ENCODE measurements at regions not wholly inside any gene's neighbourhood (a gene's known extent, or its start where the extent isn't known, plus 50 kb on each side); places are given as distances from the start of the nearest gene placed in this dataset.

DNA sequence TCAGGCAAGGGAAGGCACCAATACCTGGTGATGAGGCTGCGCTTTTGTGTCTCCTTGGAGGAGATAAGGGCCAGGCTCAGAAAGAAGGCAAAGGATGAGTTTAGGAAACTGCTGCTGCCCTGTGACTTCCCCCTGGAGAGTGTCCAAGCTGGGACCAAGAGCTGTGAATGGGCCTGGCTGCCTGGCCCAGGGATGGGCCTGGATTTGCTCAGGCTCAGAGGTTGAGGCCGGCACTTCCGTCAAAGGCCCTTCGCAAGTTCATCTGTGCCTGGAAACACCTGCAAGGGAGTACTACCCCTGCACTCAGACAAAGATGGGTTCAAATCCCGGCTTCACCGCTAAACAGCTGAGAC, 50.5 kb upstream of the NANOS1 start:
- H3K9me3 ChIP-seq (ENCODE audit: severe bottlenecking), result no peaks in the 10 kb centered on the region
- no peaks in the 10 kb centered on the region for H3K36me3 ChIP-seq (ENCODE audit: low read depth)
- no peak overlapping the region for H3K4me3 ChIP-seq (ENCODE audit: severe bottlenecking)
- DNase-seq (ENCODE audit: low spot score) (no peak), ATAC-seq (ENCODE audit: low read depth) (no peak)
- H3K4me1 ChIP-seq (ENCODE audit: insufficient read depth, poor library complexity, severe bottlenecking), result no peaks in the 10 kb centered on the region
- no peaks in the 10 kb centered on the region for H3K27me3 ChIP-seq (ENCODE audit: insufficient read depth, poor library complexity, severe bottlenecking)
- no peak overlapping the region for H3K27ac ChIP-seq (ENCODE audit: poor library complexity, severe bottlenecking)
- TF ChIP-seq, protein P1, sequence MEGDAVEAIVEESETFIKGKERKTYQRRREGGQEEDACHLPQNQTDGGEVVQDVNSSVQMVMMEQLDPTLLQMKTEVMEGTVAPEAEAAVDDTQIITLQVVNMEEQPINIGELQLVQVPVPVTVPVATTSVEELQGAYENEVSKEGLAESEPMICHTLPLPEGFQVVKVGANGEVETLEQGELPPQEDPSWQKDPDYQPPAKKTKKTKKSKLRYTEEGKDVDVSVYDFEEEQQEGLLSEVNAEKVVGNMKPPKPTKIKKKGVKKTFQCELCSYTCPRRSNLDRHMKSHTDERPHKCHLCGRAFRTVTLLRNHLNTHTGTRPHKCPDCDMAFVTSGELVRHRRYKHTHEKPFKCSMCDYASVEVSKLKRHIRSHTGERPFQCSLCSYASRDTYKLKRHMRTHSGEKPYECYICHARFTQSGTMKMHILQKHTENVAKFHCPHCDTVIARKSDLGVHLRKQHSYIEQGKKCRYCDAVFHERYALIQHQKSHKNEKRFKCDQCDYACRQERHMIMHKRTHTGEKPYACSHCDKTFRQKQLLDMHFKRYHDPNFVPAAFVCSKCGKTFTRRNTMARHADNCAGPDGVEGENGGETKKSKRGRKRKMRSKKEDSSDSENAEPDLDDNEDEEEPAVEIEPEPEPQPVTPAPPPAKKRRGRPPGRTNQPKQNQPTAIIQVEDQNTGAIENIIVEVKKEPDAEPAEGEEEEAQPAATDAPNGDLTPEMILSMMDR (IDR thresholded peaks at IDR 0.05; ENCODE audit: poor library complexity, severe bottlenecking), result no peak

- Histone ChIP-seq H3K36me3 (ENCODE audit: low read depth) (no peaks in the 10 kb centered on the region), H3K4me1 (ENCODE audit: insufficient read depth, poor library complexity, severe bottlenecking) (no peaks in the 10 kb centered on the region), H3K27me3 (ENCODE audit: insufficient read depth, poor library complexity, severe bottlenecking) (no peaks in the 10 kb centered on the region), H3K27ac (ENCODE audit: poor library complexity, severe bottlenecking) (no peak overlapping the region), H3K9me3 (ENCODE audit: severe bottlenecking) (no peaks in the 10 kb centered on the region), H3K4me3 (ENCODE audit: severe bottlenecking) (no peak overlapping the region)
- DNase-seq (ENCODE audit: low spot score) (no peak), ATAC-seq (ENCODE audit: low read depth) (no peak)
- TF ChIP-seq, protein P1 (IDR thresholded peaks at IDR 0.05; ENCODE audit: poor library complexity, severe bottlenecking), result no peak
Observed at GRCh38 chr10:118979661-118980060, 49.9 kb upstream of the NANOS1 start.

All from RWPE2 (cell line).